ENCODE measurements at regions not wholly inside any gene's neighbourhood (a gene's known extent, or its start where the extent isn't known, plus 50 kb on each side); places are given as distances from the start of the nearest gene placed in this dataset.
"Not testable (repeated sequence)": the region's sequence is repeated elsewhere in the genome, so short reads cannot be mapped to it uniquely, and the experiment has no call there.

DNA sequence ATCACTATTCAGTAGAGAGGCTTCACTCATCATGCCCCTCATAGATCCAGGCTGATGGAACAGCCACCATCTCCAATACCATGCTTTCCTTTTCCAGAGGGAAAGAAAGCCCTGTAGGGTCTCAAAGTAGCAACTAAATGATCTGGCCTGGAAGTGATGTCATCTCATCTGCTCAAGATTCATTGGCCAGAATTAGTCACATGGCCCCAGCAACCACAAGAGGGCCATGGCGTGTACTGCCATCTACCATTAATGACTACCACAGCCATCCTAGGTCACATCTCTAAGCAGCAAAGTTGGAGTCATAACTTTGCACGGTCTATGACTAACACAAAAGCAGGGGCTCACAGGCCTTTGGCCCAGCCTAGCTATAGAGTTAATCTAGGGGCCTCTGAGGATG, 194.8 kb downstream of the KIT start:
- no peak for DNase-seq (ENCODE audit: low read depth in 1 of 2, low spot score in 1 of 2)

DNA sequence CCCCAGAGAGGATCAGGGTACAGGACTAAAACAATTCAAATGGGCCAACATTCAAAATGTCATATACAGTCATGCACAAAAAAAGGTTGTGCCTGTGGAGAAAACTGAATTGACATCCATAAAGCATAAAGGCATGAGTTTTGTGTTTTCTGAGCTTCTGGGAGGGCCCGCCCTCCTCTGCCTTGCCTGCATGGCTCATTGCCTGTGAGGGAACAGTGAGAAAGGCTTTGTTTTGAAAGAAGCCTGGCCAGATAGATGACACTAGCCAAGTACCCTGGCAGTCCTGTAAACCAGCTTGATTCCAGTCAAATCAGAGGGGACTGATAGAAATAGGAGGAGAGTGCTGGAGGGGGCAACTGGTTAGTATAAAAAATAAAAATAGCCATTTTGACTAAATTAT, 194.3 kb downstream of the KIT start:
- no peak for DNase-seq (ENCODE audit: low read depth in 1 of 2, low spot score in 1 of 2)

DNA sequence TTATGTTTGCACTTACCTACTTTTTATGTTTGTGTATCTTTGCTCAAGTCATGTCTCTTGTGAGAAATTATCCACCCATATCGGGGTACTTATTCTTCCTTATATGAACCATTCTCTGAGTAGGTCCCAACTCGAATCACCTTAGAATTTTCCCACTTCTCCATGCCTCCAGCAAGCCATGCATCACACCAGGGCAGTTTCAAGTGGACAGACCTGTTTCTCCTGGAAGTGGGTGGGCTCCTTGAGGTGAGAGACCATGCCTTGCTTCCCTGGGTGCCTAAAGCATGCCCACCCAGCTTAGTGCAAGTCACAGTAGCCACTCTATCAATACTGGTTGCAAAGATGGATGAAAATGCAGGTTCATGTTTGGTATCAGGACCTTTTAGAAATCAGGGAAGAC, 187.2 kb downstream of the KIT start:
- no peak for DNase-seq (ENCODE audit: low read depth in 1 of 2, low spot score in 1 of 2)

GRCh38 chr4:54843946-54844345, 186.2 kb downstream of the KIT start:
- no peak for DNase-seq (ENCODE audit: low read depth in 1 of 2, low spot score in 1 of 2)

- DNase-seq (ENCODE audit: low read depth in 1 of 2, low spot score in 1 of 2) = no peak
These were observed 185.3 kb downstream of the KIT start for GRCh38 chr4:54843106-54843505.

- DNase-seq (ENCODE audit: low read depth in 1 of 2, low spot score in 1 of 2) = no peak
These were observed 184.9 kb downstream of the KIT start for GRCh38 chr4:54842656-54843055.

DNA sequence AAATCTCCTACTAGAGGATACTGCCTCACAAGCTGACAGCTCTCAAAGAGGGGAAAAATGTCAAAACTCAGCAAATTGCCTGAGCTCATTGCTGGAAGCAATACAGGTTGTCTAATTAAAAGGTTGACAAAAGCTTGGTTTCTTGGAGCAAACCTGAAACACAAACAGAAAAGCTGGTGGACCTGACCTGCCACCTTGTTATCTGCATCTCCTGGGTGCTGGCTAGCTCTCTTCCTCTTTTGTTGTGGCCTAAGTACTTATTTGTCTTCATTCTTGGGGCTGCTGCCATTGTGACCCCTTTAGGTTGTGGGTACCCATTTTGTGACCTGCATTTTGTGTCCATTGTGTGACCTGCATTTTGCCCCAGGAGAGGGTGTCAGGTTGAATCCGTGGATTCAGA, 184.5 kb downstream of the KIT start:
- no peak for DNase-seq (ENCODE audit: low read depth in 1 of 2, low spot score in 1 of 2)

DNA sequence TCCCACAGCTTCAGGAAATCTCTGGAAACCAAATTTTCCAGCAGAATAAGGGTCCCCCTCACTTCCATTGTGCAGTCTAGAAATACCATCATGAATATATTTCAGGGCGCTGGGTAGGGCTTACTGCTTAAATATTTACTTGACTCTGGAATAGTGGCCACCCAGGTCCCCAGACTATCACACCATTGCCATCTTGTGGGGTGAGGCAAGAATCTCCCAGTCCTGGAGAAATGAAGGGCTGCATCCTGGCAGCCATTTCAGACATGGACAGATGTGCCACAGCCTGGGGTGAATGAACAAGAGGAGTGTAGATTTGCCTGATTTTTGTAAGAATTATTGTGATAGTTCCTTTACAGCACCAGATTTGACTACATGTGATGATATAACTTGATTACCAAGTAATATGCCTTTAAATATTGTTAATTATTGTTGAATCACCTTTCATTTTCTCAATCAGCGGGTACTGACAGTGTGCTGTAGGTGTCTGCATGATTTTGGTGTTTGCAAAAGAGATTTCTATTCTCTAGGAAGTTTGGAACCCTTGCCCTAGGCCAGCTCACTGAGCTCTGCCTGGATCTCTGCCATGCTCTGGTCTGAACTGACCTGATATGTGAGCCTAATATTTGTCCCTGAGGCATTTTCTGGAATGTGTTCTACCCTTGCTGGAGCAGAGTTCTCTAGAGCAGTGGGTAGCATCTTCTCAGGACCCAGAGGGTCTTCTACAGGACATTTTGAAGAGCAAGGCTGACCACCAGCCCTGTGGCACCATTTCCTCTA, 183.4 kb downstream of the KIT start:
- DNase-seq (ENCODE audit: low read depth in 1 of 2, low spot score in 1 of 2) = no peak

DNA sequence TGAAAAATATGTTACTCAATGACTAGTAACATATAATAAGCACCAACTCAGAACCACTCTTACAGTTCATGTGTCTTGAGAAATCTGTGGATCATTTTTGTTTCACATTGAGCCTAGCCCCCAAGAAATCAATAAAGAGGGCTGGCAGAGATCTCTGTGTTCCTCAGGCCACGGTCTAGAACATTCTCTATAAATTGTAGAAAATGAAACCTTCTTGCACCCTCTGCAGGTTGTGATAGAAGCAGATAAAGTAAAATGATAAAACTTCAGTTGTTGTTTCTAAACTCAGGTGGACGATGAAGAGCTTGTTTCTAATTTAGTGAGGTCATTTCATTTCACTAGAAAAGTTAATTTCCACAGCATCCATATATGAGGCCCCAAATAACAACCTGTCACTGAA, 182.7 kb downstream of the KIT start:
- DNase-seq (ENCODE audit: low read depth in 1 of 2, low spot score in 1 of 2) = no peak

GRCh38 chr4:54838301-54838700, 180.5 kb downstream of the KIT start:
- no peak for DNase-seq (ENCODE audit: low read depth in 1 of 2, low spot score in 1 of 2)

- no peak for DNase-seq (ENCODE audit: low read depth in 1 of 2, low spot score in 1 of 2)
These were observed 179.9 kb downstream of the KIT start for GRCh38 chr4:54837576-54838140.

DNA sequence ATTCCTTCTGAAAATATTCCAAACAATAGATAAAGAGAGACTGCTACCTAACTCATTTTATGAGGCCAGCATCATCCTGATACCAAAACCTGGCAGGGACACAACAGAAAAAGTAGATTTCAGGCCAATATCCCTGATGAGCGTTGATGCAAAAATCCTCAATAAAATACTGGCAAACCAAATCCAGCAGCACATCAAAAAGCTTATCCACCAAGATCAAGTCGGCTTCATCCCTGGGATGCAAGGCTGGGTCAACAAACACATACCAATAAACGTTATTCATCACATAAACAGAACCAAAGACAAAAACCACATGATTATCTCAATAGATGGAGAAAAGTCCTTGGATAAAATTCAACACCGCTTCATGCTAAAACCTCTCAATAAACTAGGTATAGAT, 170.6 kb downstream of the KIT start:
- not testable (repeated sequence) for DNase-seq (ENCODE audit: low read depth in 1 of 2, low spot score in 1 of 2)

DNA sequence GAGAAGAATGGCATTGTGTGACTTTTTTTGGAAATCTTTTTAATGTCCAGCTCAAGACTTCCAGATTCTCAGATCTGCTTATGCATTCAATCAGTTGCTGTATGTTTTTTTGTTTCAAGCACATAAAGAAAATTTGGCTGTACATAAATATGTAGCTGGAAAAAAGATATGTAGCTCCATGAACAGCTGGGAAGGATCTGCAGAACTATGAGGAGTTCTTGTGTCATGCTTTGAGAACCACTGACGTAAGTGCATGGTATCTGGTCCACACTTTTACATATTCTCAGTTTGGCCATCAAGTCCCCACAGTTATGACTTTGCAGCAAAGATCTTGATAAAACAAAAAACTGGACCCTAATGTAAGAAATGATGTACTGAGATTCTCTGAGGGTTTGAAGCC, 165.9 kb downstream of the KIT start:
- DNase-seq (ENCODE audit: low read depth in 1 of 2, low spot score in 1 of 2) = no peak

- DNase-seq (ENCODE audit: low read depth in 1 of 2, low spot score in 1 of 2) = no peak
These were observed 161.3 kb downstream of the KIT start for GRCh38 chr4:54819034-54819433.

DNA sequence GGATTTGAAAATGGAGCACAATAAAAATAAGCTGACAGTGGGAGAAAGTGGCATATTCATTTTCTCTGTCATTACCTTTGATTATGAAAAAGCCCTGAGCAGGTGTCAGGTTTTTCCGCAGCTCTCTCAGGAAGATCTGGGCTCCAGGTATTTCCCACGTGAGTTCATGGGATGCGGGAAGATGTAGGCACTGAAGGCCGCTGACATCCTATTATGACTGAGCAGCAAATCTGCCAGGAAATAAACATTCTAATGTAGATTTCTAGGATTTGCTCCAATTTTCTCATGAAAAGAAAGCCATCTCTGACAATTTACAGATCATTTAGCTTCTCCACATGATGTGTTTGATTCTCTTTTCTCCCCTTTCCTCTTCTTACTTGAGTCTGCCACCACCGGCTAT, 160.7 kb downstream of the KIT start:
- no peak for DNase-seq (ENCODE audit: low read depth in 1 of 2, low spot score in 1 of 2)

GRCh38 chr4:54813674-54814073, 155.9 kb downstream of the KIT start:
- DNase-seq (ENCODE audit: low read depth in 1 of 2, low spot score in 1 of 2) = no peak

- no peak for DNase-seq (ENCODE audit: low read depth in 1 of 2, low spot score in 1 of 2)
These were observed 148.6 kb downstream of the KIT start for GRCh38 chr4:54806351-54806750.

GRCh38 chr4:54802336-54802735, 144.6 kb downstream of the KIT start:
- DNase-seq (ENCODE audit: low read depth in 1 of 2, low spot score in 1 of 2) = no peak

GRCh38 chr4:54800831-54801530, 143.2 kb downstream of the KIT start:
- no peak for DNase-seq (ENCODE audit: low read depth in 1 of 2, low spot score in 1 of 2)

- DNase-seq (ENCODE audit: low read depth in 1 of 2, low spot score in 1 of 2) = no peak
These were observed 136.8 kb downstream of the KIT start for GRCh38 chr4:54794579-54794978.

GRCh38 chr4:54793856-54794422, 136.2 kb downstream of the KIT start:
- no peak for DNase-seq (ENCODE audit: low read depth in 1 of 2, low spot score in 1 of 2)

Data from activated T-helper 1 cell treated with anti-CD3 and anti-CD28 coated beads, Interleukin-2, amount 50 U/mL, for 16 hours (primary cell).